ENCODE measurements at regions not wholly inside any gene's neighbourhood (a gene's known extent, or its start where the extent isn't known, plus 50 kb on each side); places are given as distances from the start of the nearest gene placed in this dataset.

DNA sequence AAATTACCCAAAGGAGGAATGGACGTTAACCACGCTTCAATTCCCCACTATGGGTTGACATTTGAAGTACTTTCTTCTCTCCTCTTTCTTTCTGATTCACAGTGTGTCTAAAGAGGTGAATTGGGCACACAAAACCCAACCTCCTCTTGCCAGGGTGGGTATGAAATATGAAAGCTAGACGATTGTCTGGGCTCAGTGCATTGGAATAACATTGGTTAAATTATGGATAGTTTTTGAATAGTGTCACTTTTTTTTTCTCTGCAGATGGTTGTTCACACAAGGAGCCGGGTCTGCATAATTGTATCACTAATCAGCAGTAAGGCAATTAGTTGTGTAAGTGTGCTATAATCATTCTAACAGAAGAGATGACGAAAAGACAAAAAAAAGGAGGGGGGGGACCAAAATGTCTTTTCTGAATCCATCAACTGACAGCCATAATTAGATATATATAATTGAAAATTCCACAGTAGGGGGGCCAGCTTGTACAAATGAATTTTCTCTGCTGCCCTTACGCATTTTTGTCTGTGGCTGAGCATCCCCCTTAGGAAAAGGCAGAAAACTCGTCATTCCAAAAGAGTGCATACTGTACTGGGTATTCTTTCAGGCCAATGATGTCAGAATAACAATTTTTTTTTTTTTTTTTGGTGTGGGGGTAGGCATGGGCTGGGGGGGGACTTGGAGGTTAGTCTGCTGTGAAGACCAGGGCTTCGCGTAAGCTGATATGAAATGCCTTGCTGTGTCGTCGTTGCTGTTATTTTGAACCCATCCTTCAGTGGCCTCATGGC, 307.5 kb upstream of the SALL1 start:
- H3K36me3 ChIP-seq = no peaks in the 10 kb centered on the region
- in situ Hi-C loops (cut with MboI; ENCODE audit: low pct_ligation_motif_present in 1 of 4, low pct_unique_long_range_greater_than_20kb in 1 of 4, low sequenced_read_pairs in 3 of 4) (loop anchor here in 1 of 4 donors (25.0 kb wide), 1 partner anchor 96 kb away; no protein-coding TSS in a partner anchor), intact Hi-C loops (cut with DNase I; ENCODE audit: low total_unique reads) (no loop called here)
- H3K27me3 ChIP-seq = no peaks in the 10 kb centered on the region
- no peak overlapping the region for H3K4me3 ChIP-seq
- DNase-seq = no peak
- H3K27ac ChIP-seq = no peak overlapping the region
- no peaks in the 10 kb centered on the region for H3K9me3 ChIP-seq
- WGBS, 2 donors (ENCODE audit: low coverage in 1 of 2) = 73 to 81% methylated on average over 11 of the region's 11 CpGs
- H3K4me1 ChIP-seq = no peaks in the 10 kb centered on the region
- no peak for TF ChIP-seq POLR2AphosphoS5 (IDR thresholded peaks at IDR 0.05)
- TF ChIP-seq, protein P1, sequence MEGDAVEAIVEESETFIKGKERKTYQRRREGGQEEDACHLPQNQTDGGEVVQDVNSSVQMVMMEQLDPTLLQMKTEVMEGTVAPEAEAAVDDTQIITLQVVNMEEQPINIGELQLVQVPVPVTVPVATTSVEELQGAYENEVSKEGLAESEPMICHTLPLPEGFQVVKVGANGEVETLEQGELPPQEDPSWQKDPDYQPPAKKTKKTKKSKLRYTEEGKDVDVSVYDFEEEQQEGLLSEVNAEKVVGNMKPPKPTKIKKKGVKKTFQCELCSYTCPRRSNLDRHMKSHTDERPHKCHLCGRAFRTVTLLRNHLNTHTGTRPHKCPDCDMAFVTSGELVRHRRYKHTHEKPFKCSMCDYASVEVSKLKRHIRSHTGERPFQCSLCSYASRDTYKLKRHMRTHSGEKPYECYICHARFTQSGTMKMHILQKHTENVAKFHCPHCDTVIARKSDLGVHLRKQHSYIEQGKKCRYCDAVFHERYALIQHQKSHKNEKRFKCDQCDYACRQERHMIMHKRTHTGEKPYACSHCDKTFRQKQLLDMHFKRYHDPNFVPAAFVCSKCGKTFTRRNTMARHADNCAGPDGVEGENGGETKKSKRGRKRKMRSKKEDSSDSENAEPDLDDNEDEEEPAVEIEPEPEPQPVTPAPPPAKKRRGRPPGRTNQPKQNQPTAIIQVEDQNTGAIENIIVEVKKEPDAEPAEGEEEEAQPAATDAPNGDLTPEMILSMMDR (IDR thresholded peaks at IDR 0.05) = no peak
- TF ChIP-seq EP300 (IDR thresholded peaks at IDR 0.05; ENCODE audit: low read depth) = no peak
- TF ChIP-seq POLR2A (IDR thresholded peaks at IDR 0.05) = no peak

DNA sequence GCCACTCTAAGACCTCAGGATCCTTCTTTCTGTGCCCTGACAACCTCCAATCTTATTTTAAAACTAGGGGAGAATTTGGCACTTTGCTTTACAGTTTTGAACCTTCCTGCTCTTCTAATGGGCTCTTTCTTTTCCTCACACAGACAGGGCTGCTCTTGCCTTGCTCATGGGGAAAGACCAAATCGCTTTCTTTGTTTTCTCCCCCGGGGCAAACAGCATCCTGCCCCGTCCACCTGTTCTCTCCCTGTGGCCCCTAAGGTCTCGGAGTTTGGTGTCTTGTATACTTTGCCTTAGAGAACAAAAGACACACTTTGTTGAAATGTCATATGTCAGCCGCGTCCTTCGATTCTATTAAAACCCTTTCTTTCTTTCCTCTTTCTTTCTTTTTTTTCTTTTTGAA, 306.7 kb upstream of the SALL1 start:
- no peaks in the 10 kb centered on the region for H3K36me3 ChIP-seq
- H3K4me1 ChIP-seq = no peaks in the 10 kb centered on the region
- H3K9me3 ChIP-seq = no peaks in the 10 kb centered on the region
- H3K27ac ChIP-seq = no peak overlapping the region
- DNase-seq = no peak
- no peak for TF ChIP-seq EP300 (IDR thresholded peaks at IDR 0.05; ENCODE audit: low read depth)
- TF ChIP-seq POLR2A (IDR thresholded peaks at IDR 0.05) = no peak
- no peak for TF ChIP-seq POLR2AphosphoS5 (IDR thresholded peaks at IDR 0.05)
- TF ChIP-seq, protein P1 (IDR thresholded peaks at IDR 0.05) = no peak
- no peaks in the 10 kb centered on the region for H3K27me3 ChIP-seq
- in situ Hi-C loops (cut with MboI; ENCODE audit: low pct_ligation_motif_present in 1 of 4, low pct_unique_long_range_greater_than_20kb in 1 of 4, low sequenced_read_pairs in 3 of 4) (loop anchor here in 1 of 4 donors (25.0 kb wide), 1 partner anchor 95 kb away; no protein-coding TSS in a partner anchor), intact Hi-C loops (cut with DNase I; ENCODE audit: low total_unique reads) (no loop called here)
- WGBS, 2 donors (ENCODE audit: low coverage in 1 of 2) = 54 to 74% methylated on average over 4 to 7 of the region's 7 CpGs
- H3K4me3 ChIP-seq = no peak overlapping the region

DNA sequence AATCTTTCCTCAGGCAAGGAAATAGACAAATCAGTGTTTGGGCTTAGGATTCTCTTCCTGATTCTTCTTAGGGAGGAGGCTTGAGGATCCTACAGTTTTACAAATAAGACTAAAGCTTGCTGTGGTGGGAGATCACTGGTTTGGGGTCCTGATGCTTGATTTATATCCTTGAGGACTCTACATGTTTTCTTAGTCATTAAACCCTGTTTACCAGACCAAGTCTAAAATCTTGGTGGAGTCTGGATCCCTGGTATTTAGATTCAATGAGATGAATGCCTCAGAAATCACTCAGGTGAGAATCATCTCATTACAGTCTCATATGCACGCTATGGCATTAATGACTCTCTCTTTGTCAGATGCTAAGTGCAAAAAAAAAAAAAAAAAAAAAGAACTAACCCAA, 304.3 kb upstream of the SALL1 start:
- Histone ChIP-seq H3K27ac (no peak overlapping the region), H3K4me3 (no peak overlapping the region), H3K4me1 (no peaks in the 10 kb centered on the region), H3K27me3 (no peaks in the 10 kb centered on the region), H3K9me3 (no peaks in the 10 kb centered on the region), H3K36me3 (no peaks in the 10 kb centered on the region)
- DNase-seq = no peak
- in situ Hi-C loops (cut with MboI; ENCODE audit: low pct_ligation_motif_present in 1 of 4, low pct_unique_long_range_greater_than_20kb in 1 of 4, low sequenced_read_pairs in 3 of 4) (loop anchor here in 1 of 4 donors (25.0 kb wide), 1 partner anchor 93 kb away; no protein-coding TSS in a partner anchor), intact Hi-C loops (cut with DNase I; ENCODE audit: low total_unique reads) (no loop called here)
- TF ChIP-seq, protein P1 (IDR thresholded peaks at IDR 0.05) = no peak
- TF ChIP-seq POLR2AphosphoS5 (IDR thresholded peaks at IDR 0.05) (no peak), POLR2A (IDR thresholded peaks at IDR 0.05) (no peak), EP300 (IDR thresholded peaks at IDR 0.05; ENCODE audit: low read depth) (no peak)
- WGBS, 2 donors (ENCODE audit: low coverage in 1 of 2) = 83 to 89% methylated on average over 1 of the region's 1 CpG

DNA sequence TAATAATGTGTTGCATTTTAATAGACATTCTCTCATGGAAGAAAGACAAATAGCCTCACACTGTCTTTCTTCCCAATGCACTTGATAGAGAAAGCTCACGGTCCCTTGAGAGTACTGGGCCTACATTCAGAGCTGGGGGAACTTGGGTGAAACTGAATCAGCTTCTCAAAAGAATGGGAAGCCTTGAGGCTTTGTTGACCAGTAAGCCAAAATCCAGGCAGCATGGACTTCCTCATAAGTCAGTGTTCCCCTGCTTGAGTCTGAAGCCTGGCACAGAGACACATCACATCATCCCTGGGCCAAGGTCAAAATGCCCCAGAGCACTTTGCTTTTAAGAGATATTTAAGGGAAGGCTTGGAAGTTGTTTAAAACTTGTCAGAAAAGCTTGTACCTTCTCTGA, 302.2 kb upstream of the SALL1 start:
- TF ChIP-seq, protein P1 (IDR thresholded peaks at IDR 0.05) = no peak
- no peak for TF ChIP-seq POLR2A (IDR thresholded peaks at IDR 0.05)
- H3K27ac ChIP-seq = no peak overlapping the region
- H3K4me1 ChIP-seq = no peaks in the 10 kb centered on the region
- no peak for DNase-seq
- no peaks in the 10 kb centered on the region for H3K9me3 ChIP-seq
- no peaks in the 10 kb centered on the region for H3K27me3 ChIP-seq
- H3K4me3 ChIP-seq = no peak overlapping the region
- intact Hi-C loops (cut with DNase I; ENCODE audit: low total_unique reads) (no loop called here), in situ Hi-C loops (cut with MboI; ENCODE audit: low pct_ligation_motif_present in 1 of 4, low pct_unique_long_range_greater_than_20kb in 1 of 4, low sequenced_read_pairs in 3 of 4) (loop anchor here in 1 of 4 donors (25.0 kb wide), 1 partner anchor 91 kb away; no protein-coding TSS in a partner anchor)
- WGBS, 2 donors (ENCODE audit: low coverage in 1 of 2) = 65% methylated on average over 1 of the region's 1 CpG; no CpG with 5 or more reads in 1 of the 2 donors
- no peaks in the 10 kb centered on the region for H3K36me3 ChIP-seq

All from transverse colon (tissue), 4 donors.